ENCODE measurements at regions not wholly inside any gene's neighbourhood (a gene's known extent, or its start where the extent isn't known, plus 50 kb on each side); places are given as distances from the start of the nearest gene placed in this dataset.

GRCh38 chr3:16061491-16061890 is 113.0 kb upstream of the GALNT15 start:
- no peaks in the 10 kb centered on the region for H3K9me3 ChIP-seq
- H3K27me3 ChIP-seq, result no peaks in the 10 kb centered on the region
- H3K4me3 ChIP-seq (ENCODE audit: low read depth in 1 of 2, low read length in 1 of 2), result no peak overlapping the region
- no peaks in the 10 kb centered on the region for H3K4me1 ChIP-seq (ENCODE audit: control insufficient read depth in 1 of 2, insufficient read depth in 1 of 2, low read depth in 1 of 2, low read length in 1 of 2)
- TF ChIP-seq CTCF (IDR thresholded peaks at IDR 0.05), result no peak
- no peaks in the 10 kb centered on the region for H3K36me3 ChIP-seq
- H3K27ac ChIP-seq, result no peak overlapping the region

- Histone ChIP-seq H3K9me3 (no peaks in the 10 kb centered on the region), H3K27me3 (no peaks in the 10 kb centered on the region), H3K27ac (no peak overlapping the region), H3K36me3 (no peaks in the 10 kb centered on the region), H3K4me3 (ENCODE audit: low read depth in 1 of 2, low read length in 1 of 2) (no peak overlapping the region), H3K4me1 (ENCODE audit: control insufficient read depth in 1 of 2, insufficient read depth in 1 of 2, low read depth in 1 of 2, low read length in 1 of 2) (no peaks in the 10 kb centered on the region)
- TF ChIP-seq CTCF (IDR thresholded peaks at IDR 0.05), result no peak
These were observed 110.9 kb upstream of the GALNT15 start for GRCh38 chr3:16063603-16064002.

GRCh38 chr3:16064642-16065414 is 109.7 kb upstream of the GALNT15 start:
- Histone ChIP-seq H3K9me3 (no peaks in the 10 kb centered on the region), H3K36me3 (no peaks in the 10 kb centered on the region), H3K27ac (no peak overlapping the region), H3K4me1 (ENCODE audit: control insufficient read depth in 1 of 2, insufficient read depth in 1 of 2, low read depth in 1 of 2, low read length in 1 of 2) (no peaks in the 10 kb centered on the region), H3K4me3 (ENCODE audit: low read depth in 1 of 2, low read length in 1 of 2) (no peak overlapping the region), H3K27me3 (no peaks in the 10 kb centered on the region)
- no peak for TF ChIP-seq CTCF (IDR thresholded peaks at IDR 0.05)

- H3K4me3 ChIP-seq (ENCODE audit: low read depth in 1 of 2, low read length in 1 of 2), result no peak overlapping the region
- no peak overlapping the region for H3K27ac ChIP-seq
- H3K36me3 ChIP-seq, result no peaks in the 10 kb centered on the region
- H3K4me1 ChIP-seq (ENCODE audit: control insufficient read depth in 1 of 2, insufficient read depth in 1 of 2, low read depth in 1 of 2, low read length in 1 of 2), result no peaks in the 10 kb centered on the region
- no peaks in the 10 kb centered on the region for H3K9me3 ChIP-seq
- H3K27me3 ChIP-seq, result no peaks in the 10 kb centered on the region
- TF ChIP-seq CTCF (IDR thresholded peaks at IDR 0.05), result no peak
These were observed 107.9 kb upstream of the GALNT15 start for GRCh38 chr3:16066545-16066944.

GRCh38 chr3:16066975-16067374 is 107.5 kb upstream of the GALNT15 start:
- H3K4me3 ChIP-seq (ENCODE audit: low read depth in 1 of 2, low read length in 1 of 2), result no peak overlapping the region
- H3K27me3 ChIP-seq, result no peaks in the 10 kb centered on the region
- no peak for TF ChIP-seq CTCF (IDR thresholded peaks at IDR 0.05)
- no peaks in the 10 kb centered on the region for H3K9me3 ChIP-seq
- no peaks in the 10 kb centered on the region for H3K4me1 ChIP-seq (ENCODE audit: control insufficient read depth in 1 of 2, insufficient read depth in 1 of 2, low read depth in 1 of 2, low read length in 1 of 2)
- H3K27ac ChIP-seq, result no peak overlapping the region
- H3K36me3 ChIP-seq, result no peaks in the 10 kb centered on the region

Measured in neutrophil (primary cell).